ENCODE measurements at regions not wholly inside any gene's neighbourhood (a gene's known extent, or its start where the extent isn't known, plus 50 kb on each side); places are given as distances from the start of the nearest gene placed in this dataset.

DNA sequence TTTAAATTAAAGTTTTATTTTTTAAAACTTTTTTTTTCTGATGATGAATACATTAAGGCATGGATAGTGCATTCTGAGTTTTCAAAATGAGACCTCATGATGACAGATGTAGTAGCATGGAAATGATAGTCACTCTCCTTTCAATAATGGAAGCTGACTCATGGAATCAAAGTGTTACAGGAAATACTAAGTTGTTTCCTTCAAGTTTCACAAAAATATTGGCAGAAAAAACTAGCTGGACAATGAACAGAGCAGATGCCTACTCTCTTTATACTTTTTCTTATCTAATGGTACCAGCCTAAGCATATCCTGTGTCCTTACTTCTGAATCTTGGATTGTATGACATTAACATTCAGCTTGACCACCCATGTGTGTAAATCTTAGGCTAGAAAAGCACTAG, 1337.3 kb downstream of the PCDH9 start (continued):
- TF ChIP-seq, protein P1, sequence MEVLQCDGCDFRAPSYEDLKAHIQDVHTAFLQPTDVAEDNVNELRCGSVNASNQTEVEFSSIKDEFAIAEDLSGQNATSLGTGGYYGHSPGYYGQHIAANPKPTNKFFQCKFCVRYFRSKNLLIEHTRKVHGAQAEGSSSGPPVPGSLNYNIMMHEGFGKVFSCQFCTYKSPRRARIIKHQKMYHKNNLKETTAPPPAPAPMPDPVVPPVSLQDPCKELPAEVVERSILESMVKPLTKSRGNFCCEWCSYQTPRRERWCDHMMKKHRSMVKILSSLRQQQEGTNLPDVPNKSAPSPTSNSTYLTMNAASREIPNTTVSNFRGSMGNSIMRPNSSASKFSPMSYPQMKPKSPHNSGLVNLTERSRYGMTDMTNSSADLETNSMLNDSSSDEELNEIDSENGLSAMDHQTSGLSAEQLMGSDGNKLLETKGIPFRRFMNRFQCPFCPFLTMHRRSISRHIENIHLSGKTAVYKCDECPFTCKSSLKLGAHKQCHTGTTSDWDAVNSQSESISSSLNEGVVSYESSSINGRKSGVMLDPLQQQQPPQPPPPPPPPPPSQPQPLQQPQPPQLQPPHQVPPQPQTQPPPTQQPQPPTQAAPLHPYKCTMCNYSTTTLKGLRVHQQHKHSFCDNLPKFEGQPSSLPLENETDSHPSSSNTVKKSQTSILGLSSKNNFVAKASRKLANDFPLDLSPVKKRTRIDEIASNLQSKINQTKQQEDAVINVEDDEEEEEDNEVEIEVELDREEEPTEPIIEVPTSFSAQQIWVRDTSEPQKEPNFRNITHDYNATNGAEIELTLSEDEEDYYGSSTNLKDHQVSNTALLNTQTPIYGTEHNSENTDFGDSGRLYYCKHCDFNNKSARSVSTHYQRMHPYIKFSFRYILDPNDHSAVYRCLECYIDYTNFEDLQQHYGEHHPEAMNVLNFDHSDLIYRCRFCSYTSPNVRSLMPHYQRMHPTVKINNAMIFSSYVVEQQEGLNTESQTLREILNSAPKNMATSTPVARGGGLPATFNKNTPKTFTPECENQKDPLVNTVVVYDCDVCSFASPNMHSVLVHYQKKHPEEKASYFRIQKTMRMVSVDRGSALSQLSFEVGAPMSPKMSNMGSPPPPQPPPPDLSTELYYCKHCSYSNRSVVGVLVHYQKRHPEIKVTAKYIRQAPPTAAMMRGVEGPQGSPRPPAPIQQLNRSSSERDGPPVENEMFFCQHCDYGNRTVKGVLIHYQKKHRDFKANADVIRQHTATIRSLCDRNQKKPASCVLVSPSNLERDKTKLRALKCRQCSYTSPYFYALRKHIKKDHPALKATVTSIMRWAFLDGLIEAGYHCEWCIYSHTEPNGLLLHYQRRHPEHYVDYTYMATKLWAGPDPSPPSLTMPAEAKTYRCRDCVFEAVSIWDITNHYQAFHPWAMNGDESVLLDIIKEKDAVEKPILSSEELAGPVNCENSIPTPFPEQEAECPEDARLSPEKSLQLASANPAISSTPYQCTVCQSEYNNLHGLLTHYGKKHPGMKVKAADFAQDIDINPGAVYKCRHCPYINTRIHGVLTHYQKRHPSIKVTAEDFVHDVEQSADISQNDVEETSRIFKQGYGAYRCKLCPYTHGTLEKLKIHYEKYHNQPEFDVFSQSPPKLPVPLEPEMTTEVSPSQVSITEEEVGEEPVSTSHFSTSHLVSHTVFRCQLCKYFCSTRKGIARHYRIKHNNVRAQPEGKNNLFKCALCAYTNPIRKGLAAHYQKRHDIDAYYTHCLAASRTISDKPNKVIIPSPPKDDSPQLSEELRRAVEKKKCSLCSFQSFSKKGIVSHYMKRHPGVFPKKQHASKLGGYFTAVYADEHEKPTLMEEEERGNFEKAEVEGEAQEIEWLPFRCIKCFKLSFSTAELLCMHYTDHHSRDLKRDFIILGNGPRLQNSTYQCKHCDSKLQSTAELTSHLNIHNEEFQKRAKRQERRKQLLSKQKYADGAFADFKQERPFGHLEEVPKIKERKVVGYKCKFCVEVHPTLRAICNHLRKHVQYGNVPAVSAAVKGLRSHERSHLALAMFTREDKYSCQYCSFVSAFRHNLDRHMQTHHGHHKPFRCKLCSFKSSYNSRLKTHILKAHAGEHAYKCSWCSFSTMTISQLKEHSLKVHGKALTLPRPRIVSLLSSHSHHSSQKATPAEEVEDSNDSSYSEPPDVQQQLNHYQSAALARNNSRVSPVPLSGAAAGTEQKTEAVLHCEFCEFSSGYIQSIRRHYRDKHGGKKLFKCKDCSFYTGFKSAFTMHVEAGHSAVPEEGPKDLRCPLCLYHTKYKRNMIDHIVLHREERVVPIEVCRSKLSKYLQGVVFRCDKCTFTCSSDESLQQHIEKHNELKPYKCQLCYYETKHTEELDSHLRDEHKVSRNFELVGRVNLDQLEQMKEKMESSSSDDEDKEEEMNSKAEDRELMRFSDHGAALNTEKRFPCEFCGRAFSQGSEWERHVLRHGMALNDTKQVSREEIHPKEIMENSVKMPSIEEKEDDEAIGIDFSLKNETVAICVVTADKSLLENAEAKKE (CRISPR knock-in tag; IDR thresholded peaks at IDR 0.05) = no peak
- TF ChIP-seq JUNB (IDR thresholded peaks at IDR 0.05; ENCODE audit: unreplicated experiment) = no peak
- TF ChIP-seq, protein P2, sequence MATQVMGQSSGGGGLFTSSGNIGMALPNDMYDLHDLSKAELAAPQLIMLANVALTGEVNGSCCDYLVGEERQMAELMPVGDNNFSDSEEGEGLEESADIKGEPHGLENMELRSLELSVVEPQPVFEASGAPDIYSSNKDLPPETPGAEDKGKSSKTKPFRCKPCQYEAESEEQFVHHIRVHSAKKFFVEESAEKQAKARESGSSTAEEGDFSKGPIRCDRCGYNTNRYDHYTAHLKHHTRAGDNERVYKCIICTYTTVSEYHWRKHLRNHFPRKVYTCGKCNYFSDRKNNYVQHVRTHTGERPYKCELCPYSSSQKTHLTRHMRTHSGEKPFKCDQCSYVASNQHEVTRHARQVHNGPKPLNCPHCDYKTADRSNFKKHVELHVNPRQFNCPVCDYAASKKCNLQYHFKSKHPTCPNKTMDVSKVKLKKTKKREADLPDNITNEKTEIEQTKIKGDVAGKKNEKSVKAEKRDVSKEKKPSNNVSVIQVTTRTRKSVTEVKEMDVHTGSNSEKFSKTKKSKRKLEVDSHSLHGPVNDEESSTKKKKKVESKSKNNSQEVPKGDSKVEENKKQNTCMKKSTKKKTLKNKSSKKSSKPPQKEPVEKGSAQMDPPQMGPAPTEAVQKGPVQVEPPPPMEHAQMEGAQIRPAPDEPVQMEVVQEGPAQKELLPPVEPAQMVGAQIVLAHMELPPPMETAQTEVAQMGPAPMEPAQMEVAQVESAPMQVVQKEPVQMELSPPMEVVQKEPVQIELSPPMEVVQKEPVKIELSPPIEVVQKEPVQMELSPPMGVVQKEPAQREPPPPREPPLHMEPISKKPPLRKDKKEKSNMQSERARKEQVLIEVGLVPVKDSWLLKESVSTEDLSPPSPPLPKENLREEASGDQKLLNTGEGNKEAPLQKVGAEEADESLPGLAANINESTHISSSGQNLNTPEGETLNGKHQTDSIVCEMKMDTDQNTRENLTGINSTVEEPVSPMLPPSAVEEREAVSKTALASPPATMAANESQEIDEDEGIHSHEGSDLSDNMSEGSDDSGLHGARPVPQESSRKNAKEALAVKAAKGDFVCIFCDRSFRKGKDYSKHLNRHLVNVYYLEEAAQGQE (IDR thresholded peaks at IDR 0.05; ENCODE audit: unreplicated experiment) = no peak
- no peak for TF ChIP-seq STAT1 (IDR thresholded peaks at IDR 0.05; ENCODE audit: unreplicated experiment)
- TF ChIP-seq EZH2 (IDR thresholded peaks at IDR 0.05; ENCODE audit: low read depth, unreplicated experiment) = no peak
- no peak for TF ChIP-seq NANOG (IDR thresholded peaks at IDR 0.05; ENCODE audit: borderline replicate concordance)

DNA sequence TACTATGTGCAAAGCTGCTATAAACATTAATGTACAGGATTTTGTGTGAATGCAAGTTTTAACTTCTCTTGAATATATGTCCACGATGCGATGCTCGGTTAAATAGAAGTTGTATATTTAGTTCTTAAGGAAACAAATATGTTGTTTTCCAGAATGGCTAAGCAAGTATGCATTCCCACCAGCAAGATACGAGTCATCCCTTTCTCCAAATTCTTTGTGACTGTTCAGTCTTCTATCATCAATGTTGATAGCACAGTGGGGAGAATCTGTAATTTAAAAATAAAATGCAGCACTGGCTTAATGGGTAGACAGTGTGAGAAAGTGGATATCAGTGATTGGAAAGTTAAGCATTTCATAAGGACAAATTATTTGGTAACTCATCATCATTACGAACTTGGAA, 1340.8 kb downstream of the PCDH9 start:
- H3K9me3 Mint-ChIP-seq = no peaks in the 10 kb centered on the region
- DNase-seq (ENCODE audit: low spot score) = no peak
- no peak for ATAC-seq
- no peak overlapping the region for H3K27ac Mint-ChIP-seq
- no peak overlapping the region for H3K27ac ChIP-seq (ENCODE audit: low read depth)
- no peaks in the 10 kb centered on the region for H4K20me1 ChIP-seq (replicated peaks; ENCODE audit: insufficient read depth)
- H2AFZ ChIP-seq = no peak overlapping the region
- peaks cover 3% of the 10 kb centered on the region; the same call in 2 of the 3 replicates for H3K4me1 Mint-ChIP-seq
- no peaks in the 10 kb centered on the region for H3K27me3 ChIP-seq (ENCODE audit: insufficient read depth)
- no peaks in the 10 kb centered on the region for H3F3A ChIP-seq (replicated peaks; ENCODE audit: low read depth)
- no peak overlapping the region for H3K4me3 Mint-ChIP-seq
- H3K4me2 ChIP-seq = no peak overlapping the region
- no peaks in the 10 kb centered on the region for H3K9me2 ChIP-seq (ENCODE audit: insufficient read depth)
- TF ChIP-seq ZNF114 (CRISPR knock-in tag; IDR thresholded peaks at IDR 0.05) (no peak), CREB1 (CRISPR knock-in tag; IDR thresholded peaks at IDR 0.05; ENCODE audit: low read depth) (no peak), STAT1 (IDR thresholded peaks at IDR 0.05; ENCODE audit: unreplicated experiment) (no peak), EZH2phosphoT487 (IDR thresholded peaks at IDR 0.05; ENCODE audit: unreplicated experiment) (no peak), JUNB (IDR thresholded peaks at IDR 0.05; ENCODE audit: unreplicated experiment) (no peak)
- TF ChIP-seq, protein P2 (IDR thresholded peaks at IDR 0.05; ENCODE audit: unreplicated experiment) = no peak
- TF ChIP-seq, protein P3, sequence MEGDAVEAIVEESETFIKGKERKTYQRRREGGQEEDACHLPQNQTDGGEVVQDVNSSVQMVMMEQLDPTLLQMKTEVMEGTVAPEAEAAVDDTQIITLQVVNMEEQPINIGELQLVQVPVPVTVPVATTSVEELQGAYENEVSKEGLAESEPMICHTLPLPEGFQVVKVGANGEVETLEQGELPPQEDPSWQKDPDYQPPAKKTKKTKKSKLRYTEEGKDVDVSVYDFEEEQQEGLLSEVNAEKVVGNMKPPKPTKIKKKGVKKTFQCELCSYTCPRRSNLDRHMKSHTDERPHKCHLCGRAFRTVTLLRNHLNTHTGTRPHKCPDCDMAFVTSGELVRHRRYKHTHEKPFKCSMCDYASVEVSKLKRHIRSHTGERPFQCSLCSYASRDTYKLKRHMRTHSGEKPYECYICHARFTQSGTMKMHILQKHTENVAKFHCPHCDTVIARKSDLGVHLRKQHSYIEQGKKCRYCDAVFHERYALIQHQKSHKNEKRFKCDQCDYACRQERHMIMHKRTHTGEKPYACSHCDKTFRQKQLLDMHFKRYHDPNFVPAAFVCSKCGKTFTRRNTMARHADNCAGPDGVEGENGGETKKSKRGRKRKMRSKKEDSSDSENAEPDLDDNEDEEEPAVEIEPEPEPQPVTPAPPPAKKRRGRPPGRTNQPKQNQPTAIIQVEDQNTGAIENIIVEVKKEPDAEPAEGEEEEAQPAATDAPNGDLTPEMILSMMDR (conservative IDR thresholded peaks at IDR 0.05; ENCODE audit: low read depth in 2 of 2) = no peak
- H3K27me3 Mint-ChIP-seq (ENCODE audit: insufficient read depth, low read depth, poor library complexity) = no peaks in the 10 kb centered on the region
- H3K79me2 ChIP-seq (replicated peaks; ENCODE audit: insufficient read depth) = no peaks in the 10 kb centered on the region
- H3K4me1 ChIP-seq (ENCODE audit: insufficient read depth) = no peaks in the 10 kb centered on the region
- H3K4me3 ChIP-seq = no peak overlapping the region
- H3K36me3 Mint-ChIP-seq (ENCODE audit: low read depth) = no peaks in the 10 kb centered on the region
- no peaks in the 10 kb centered on the region for H3K36me3 ChIP-seq (ENCODE audit: insufficient read depth)

Data from GM23338 (cell line).